A549 (cell line): ENCODE measurements at regions not wholly inside any gene's neighbourhood (a gene's known extent, or its start where the extent isn't known, plus 50 kb on each side); places are given as distances from the start of the nearest gene placed in this dataset.

ENCODE experiments used
- ATAC-seq, 2 experiments: fragments of 200-7000 bp in 1 of 2; fragments of >200 bp in 1 of 2; cut with Nextera tagmentation in 1 of 2; cut with Tn5 transposase in 1 of 2; 3 replicates each; pipeline versions ENCODE4 v1.8.0 to v1.9.1; 2018 to 2020; ENCODE audit warnings: mild to moderate bottlenecking in 1 of 2, moderate library complexity in 1 of 2
- CTCF ChIA-PET: fragments of 300-600 bp; sonication (Branson Sonifier 250); formaldehyde crosslinking; extraction: SDS; loops from one replicate; lab custom pipeline; 2021; ENCODE audit warnings: antibody characterized with exemption, inconsistent platforms; lab: Yijun Ruan, JAX
- POLR2A ChIA-PET: fragments of 350-600 bp; formaldehyde crosslinking; extraction: SDS; loops from one replicate; lab custom pipeline; 2021; ENCODE audit warnings: antibody characterized with exemption, inconsistent platforms; lab: Yijun Ruan, JAX
- DNase-seq, 2 experiments: peaks; one replicate each; pipeline versions ENCODE4 v3.0.0 to v3.0.0-alpha.2; 2011 to 2016; ENCODE audit warnings: low read depth in 1 of 2, low spot score in 1 of 2
- FAIRE-seq: peaks from 2 replicates; lab custom pipeline; 2011; peaks lifted over from hg19 to GRCh38; lab: Jason Lieb, UNC
- H3K27ac ChIP-seq, 2 experiments: fragments of >200 bp; sonication (Bioruptor Twin); formaldehyde crosslinking; 3 replicates each; pipeline ENCODE4 v1.5.1; 2016 to 2017
- H3K4me1 ChIP-seq: fragments of >200 bp; sonication (Bioruptor Twin); formaldehyde crosslinking; 3 replicates; pipeline ENCODE4 v1.6.1; 2016
- H3K4me2 ChIP-seq: fragments of >200 bp; sonication (Bioruptor Twin); formaldehyde crosslinking; 3 replicates; pipeline ENCODE4 v1.6.1; 2016
- H3K4me3 ChIP-seq: fragments of >200 bp; sonication (Bioruptor Twin); formaldehyde crosslinking; 3 replicates; pipeline ENCODE4 v1.5.1; 2016
- H3K9me3 ChIP-seq: fragments of >200 bp; sonication (Bioruptor Twin); formaldehyde crosslinking; 3 replicates; pipeline ENCODE4 v1.6.1; 2016
- BHLHE40 ChIP-seq: IDR thresholded peaks from 2 replicates; pipeline ENCODE4 v1.6.1; 2012; ENCODE audit warnings: low read depth, low read length, inconsistent platforms
- CBX8 ChIP-seq: fragments of 200-600 bp; sonication (generic); IDR thresholded peaks from 2 replicates; pipeline ENCODE4 v1.6.1; 2016
- CEBPB ChIP-seq, 2 experiments: fragments of >200 bp in 1 of 2; sonication (Bioruptor Twin) in 1 of 2; formaldehyde crosslinking in 1 of 2; IDR thresholded peaks; 2 replicates each; pipeline ENCODE4 v1.6.1; 2012 to 2016
- CHD2 ChIP-seq: fragments of 150-350 bp; IDR thresholded peaks from 2 replicates; pipeline ENCODE4 v1.6.1; 2014; ENCODE audit warnings: low read length; ENCODE audit not compliant: partially characterized antibody
- EHF ChIP-seq: fragments of 250-450 bp; sonication (Bioruptor Pico); IDR thresholded peaks from 2 replicates; pipeline ENCODE4 v1.5.0; 2020; ENCODE audit warnings: mild to moderate bottlenecking
- ELK1 ChIP-seq: fragments of 150-350 bp; IDR thresholded peaks from 2 replicates; pipeline ENCODE4 v1.6.1; 2014; ENCODE audit warnings: low read depth, mild to moderate bottlenecking, low read length
- ESRRA ChIP-seq: fragments of 150-350 bp; IDR thresholded peaks from 2 replicates; pipeline ENCODE4 v1.6.1; 2014; ENCODE audit warnings: mild to moderate bottlenecking, low read length, borderline replicate concordance
- GATA3 ChIP-seq: IDR thresholded peaks from 2 replicates; pipeline ENCODE4 v1.6.1; 2012; ENCODE audit warnings: borderline replicate concordance
- HEYL ChIP-seq: fragments of 250-450 bp; sonication (Bioruptor Pico); IDR thresholded peaks from 2 replicates; pipeline ENCODE4 v1.8.0; 2021; ENCODE audit warnings: mild to moderate bottlenecking, moderate library complexity
- HOXA7 ChIP-seq: fragments of 250-450 bp; sonication (Bioruptor Pico); IDR thresholded peaks from 2 replicates; pipeline ENCODE4 v1.5.0; 2020; ENCODE audit warnings: mild to moderate bottlenecking, moderate library complexity
- HOXB13 ChIP-seq: fragments of 250-450 bp; sonication (Bioruptor Pico); IDR thresholded peaks from 2 replicates; pipeline ENCODE4 v1.5.0; 2020; ENCODE audit warnings: low read depth, mild to moderate bottlenecking, moderate library complexity
- JUN ChIP-seq, 2 experiments: fragments of >200 bp; sonication (Bioruptor Twin); formaldehyde crosslinking; IDR thresholded peaks; 2 replicates in 1 of 2; 3 replicates in 1 of 2; pipeline ENCODE4 v1.6.1; 2016 to 2017
- JUNB ChIP-seq: fragments of >200 bp; sonication (Bioruptor Twin); formaldehyde crosslinking; IDR thresholded peaks from 2 replicates; pipeline ENCODE4 v1.6.1; 2016
- NR3C1 ChIP-seq: fragments of >200 bp; sonication (Bioruptor Twin); formaldehyde crosslinking; IDR thresholded peaks from 3 replicates; pipeline ENCODE4 v1.6.1; 2017
- POLR2A ChIP-seq: IDR thresholded peaks from 2 replicates; pipeline ENCODE4 v1.6.1; 2012; ENCODE audit warnings: mild to moderate bottlenecking, low read length
- POLR2AphosphoS2 ChIP-seq: conservative IDR thresholded peaks from 2 replicates; pipeline ENCODE4 v1.6.1; 2012; ENCODE audit warnings: low read length, improper control_type of control experiment, inconsistent platforms
- RARB ChIP-seq: fragments of 250-450 bp; sonication (Bioruptor Pico); IDR thresholded peaks from 2 replicates; pipeline ENCODE4 v1.8.0; 2021; ENCODE audit warnings: mild to moderate bottlenecking, moderate library complexity
- RFX5 ChIP-seq: fragments of 450-650 bp; IDR thresholded peaks from 2 replicates; pipeline ENCODE4 v1.7.1; 2014; ENCODE audit warnings: antibody characterized with exemption, mild to moderate bottlenecking, moderate library complexity
- SMC3 ChIP-seq: fragments of >200 bp; sonication (Bioruptor Twin); formaldehyde crosslinking; IDR thresholded peaks from 3 replicates; pipeline ENCODE4 v1.6.1; 2018; ENCODE audit warnings: inconsistent platforms
- SREBF2 ChIP-seq: fragments of 450-650 bp; IDR thresholded peaks from 2 replicates; pipeline ENCODE4 v1.6.1; 2014; ENCODE audit warnings: mild to moderate bottlenecking, moderate library complexity
- ZFP36 ChIP-seq: fragments of 450-650 bp; IDR thresholded peaks from 2 replicates; pipeline ENCODE4 v1.6.1; 2014; ENCODE audit warnings: borderline replicate concordance; ENCODE audit not compliant: partially characterized antibody
- WGBS: methylation state at CpG from one replicate; pipeline ENCODE4 v1.1.6; 2017; ENCODE audit errors: missing lambda C conversion rate; 5-methylcytosine and 5-hydroxymethylcytosine counted together
- TF ChIP-seq, protein P1 (sequence below): fragments of 200-600 bp; sonication (generic); IDR thresholded peaks from 2 replicates; pipeline ENCODE4 v1.6.1; 2016; ENCODE audit warnings: antibody characterized with exemption, mild to moderate bottlenecking, moderate library complexity
- TF ChIP-seq, protein P2 (sequence below): fragments of >200 bp; sonication (Bioruptor Twin); formaldehyde crosslinking; IDR thresholded peaks from 3 replicates; pipeline ENCODE4 v1.6.1; 2016

DNA sequence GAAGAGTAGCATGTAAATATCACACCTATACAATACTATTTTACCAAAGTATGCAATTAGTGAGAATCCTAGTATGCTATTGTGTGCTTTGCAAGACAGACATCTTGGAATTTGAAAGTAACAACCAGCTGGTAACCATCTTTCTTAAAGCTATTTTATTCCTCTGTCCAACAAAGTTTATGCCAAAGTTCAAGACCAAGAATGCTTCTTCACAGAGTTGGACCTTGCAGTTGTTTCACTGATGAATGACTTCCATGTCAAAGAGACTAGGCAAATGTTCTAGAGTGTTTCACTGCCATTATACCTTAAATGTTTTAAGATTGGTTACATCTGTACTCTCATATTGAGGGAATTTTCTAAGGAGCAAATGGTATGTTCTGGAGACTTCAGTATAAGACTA, 215.2 kb upstream of the CRIM1 start:
- ATAC-seq = no peak
- TF ChIP-seq JUNB (no peak), JUN (IDR thresholded peaks at IDR 0.05) (no peak), SMC3 (no peak)
- Histone ChIP-seq H3K4me3 (no peak overlapping the region), H3K4me1 (no peaks in the 10 kb centered on the region), H3K9me3 (no peaks in the 10 kb centered on the region), H3K4me2 (no peak overlapping the region), H3K27ac (no peak overlapping the region)
- no peak for DNase-seq
- POLR2A ChIA-PET = no interaction called here
- FAIRE-seq = no peak
- CTCF ChIA-PET = no interaction called here

GRCh38 chr2:36137612-36138011, 218.0 kb upstream of the CRIM1 start:
- Histone ChIP-seq H3K4me3 (no peak overlapping the region), H3K4me1 (no peaks in the 10 kb centered on the region), H3K27ac (no peak overlapping the region), H3K4me2 (no peak overlapping the region), H3K9me3 (no peaks in the 10 kb centered on the region)
- no peak for ATAC-seq
- TF ChIP-seq RFX5 = no peak
- 17% methylated on average over 3 of the region's 3 CpGs for WGBS
- ChIA-PET CTCF (no interaction called here), POLR2A (no interaction called here)
- DNase-seq = no peak
- FAIRE-seq = no peak

GRCh38 chr2:36134281-36134680, 221.3 kb upstream of the CRIM1 start:
- POLR2A ChIA-PET = no interaction called here
- FAIRE-seq (no peak), DNase-seq (no peak), ATAC-seq (no peak)
- Histone ChIP-seq H3K9me3 (no peaks in the 10 kb centered on the region), H3K27ac (no peak overlapping the region), H3K4me1 (no peaks in the 10 kb centered on the region), H3K4me3 (no peak overlapping the region), H3K4me2 (no peak overlapping the region)
- CTCF ChIA-PET = no interaction called here
- TF ChIP-seq POLR2AphosphoS2 (no peak), NR3C1 (no peak), CHD2 (no peak), RARB (CRISPR knock-in tag) (no peak), CBX8 (no peak), EHF (CRISPR knock-in tag) (no peak), HOXB13 (no peak), ZFP36 (no peak), HOXA7 (no peak), BHLHE40 (no peak), RFX5 (no peak), CEBPB (IDR thresholded peaks at IDR 0.05) (no peak), POLR2A (no peak), SREBF2 (no peak), ELK1 (no peak)
- TF ChIP-seq, protein P1, sequence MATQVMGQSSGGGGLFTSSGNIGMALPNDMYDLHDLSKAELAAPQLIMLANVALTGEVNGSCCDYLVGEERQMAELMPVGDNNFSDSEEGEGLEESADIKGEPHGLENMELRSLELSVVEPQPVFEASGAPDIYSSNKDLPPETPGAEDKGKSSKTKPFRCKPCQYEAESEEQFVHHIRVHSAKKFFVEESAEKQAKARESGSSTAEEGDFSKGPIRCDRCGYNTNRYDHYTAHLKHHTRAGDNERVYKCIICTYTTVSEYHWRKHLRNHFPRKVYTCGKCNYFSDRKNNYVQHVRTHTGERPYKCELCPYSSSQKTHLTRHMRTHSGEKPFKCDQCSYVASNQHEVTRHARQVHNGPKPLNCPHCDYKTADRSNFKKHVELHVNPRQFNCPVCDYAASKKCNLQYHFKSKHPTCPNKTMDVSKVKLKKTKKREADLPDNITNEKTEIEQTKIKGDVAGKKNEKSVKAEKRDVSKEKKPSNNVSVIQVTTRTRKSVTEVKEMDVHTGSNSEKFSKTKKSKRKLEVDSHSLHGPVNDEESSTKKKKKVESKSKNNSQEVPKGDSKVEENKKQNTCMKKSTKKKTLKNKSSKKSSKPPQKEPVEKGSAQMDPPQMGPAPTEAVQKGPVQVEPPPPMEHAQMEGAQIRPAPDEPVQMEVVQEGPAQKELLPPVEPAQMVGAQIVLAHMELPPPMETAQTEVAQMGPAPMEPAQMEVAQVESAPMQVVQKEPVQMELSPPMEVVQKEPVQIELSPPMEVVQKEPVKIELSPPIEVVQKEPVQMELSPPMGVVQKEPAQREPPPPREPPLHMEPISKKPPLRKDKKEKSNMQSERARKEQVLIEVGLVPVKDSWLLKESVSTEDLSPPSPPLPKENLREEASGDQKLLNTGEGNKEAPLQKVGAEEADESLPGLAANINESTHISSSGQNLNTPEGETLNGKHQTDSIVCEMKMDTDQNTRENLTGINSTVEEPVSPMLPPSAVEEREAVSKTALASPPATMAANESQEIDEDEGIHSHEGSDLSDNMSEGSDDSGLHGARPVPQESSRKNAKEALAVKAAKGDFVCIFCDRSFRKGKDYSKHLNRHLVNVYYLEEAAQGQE = no peak

DNA sequence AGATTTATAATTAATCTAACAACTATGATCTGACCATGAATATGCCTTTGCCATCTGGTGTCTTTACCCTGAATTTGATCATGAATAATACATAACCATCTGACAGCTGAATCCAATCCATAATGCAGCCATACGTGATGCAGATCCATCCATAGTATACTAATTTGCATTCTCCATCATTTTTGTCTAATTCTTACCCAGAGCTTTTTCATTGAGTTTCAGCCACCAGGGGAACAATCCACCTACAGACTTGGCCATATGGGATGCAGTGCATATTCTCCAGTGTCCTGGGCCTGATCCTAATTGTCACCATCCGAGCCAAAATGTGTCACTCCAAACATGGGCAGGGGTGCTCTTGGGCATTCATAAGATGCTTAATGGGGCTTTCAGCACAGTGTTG, 227.2 kb upstream of the CRIM1 start:
- Histone ChIP-seq H3K4me3 (no peak overlapping the region), H3K27ac (no peak overlapping the region), H3K4me2 (no peak overlapping the region), H3K4me1 (no peaks in the 10 kb centered on the region), H3K9me3 (no peaks in the 10 kb centered on the region)
- ChIA-PET POLR2A (no interaction called here), CTCF (no interaction called here)
- DNase-seq = no peak
- WGBS = 23% methylated on average over 2 of the region's 2 CpGs
- no peak for ATAC-seq
- no peak for FAIRE-seq
- no peak for TF ChIP-seq GATA3
- TF ChIP-seq HEYL (CRISPR knock-in tag) = no peak
- no peak for TF ChIP-seq ESRRA
- TF ChIP-seq, protein P2, sequence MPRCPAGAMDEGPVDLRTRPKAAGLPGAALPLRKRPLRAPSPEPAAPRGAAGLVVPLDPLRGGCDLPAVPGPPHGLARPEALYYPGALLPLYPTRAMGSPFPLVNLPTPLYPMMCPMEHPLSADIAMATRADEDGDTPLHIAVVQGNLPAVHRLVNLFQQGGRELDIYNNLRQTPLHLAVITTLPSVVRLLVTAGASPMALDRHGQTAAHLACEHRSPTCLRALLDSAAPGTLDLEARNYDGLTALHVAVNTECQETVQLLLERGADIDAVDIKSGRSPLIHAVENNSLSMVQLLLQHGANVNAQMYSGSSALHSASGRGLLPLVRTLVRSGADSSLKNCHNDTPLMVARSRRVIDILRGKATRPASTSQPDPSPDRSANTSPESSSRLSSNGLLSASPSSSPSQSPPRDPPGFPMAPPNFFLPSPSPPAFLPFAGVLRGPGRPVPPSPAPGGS = no peak
